ENCODE measurements at regions not wholly inside any gene's neighbourhood (a gene's known extent, or its start where the extent isn't known, plus 50 kb on each side); places are given as distances from the start of the nearest gene placed in this dataset.
"Not testable (repeated sequence)": the region's sequence is repeated elsewhere in the genome, so short reads cannot be mapped to it uniquely, and the experiment has no call there.

GRCh38 chr6:14217728-14218518 is 100.4 kb downstream of the CD83 start:
- no peak for DNase-seq (ENCODE audit: low spot score)

DNA sequence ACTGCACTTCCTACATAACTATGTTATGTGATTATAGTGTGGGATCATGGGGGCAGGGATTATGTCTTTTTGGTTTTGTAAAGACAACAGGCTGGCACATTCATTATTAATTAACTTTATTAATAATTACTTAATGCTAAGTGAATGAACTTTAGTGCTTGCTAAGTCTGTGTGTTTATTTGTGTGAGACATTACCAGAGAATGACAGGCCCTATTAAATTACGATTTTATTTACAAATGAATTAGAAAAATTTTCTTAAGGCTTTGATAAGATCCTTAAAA is 100.9 kb downstream of the CD83 start:
- no peak for DNase-seq (ENCODE audit: low spot score)

- DNase-seq (ENCODE audit: low spot score): no peak
These were observed 104.2 kb downstream of the CD83 start for GRCh38 chr6:14221564-14222279.

DNA sequence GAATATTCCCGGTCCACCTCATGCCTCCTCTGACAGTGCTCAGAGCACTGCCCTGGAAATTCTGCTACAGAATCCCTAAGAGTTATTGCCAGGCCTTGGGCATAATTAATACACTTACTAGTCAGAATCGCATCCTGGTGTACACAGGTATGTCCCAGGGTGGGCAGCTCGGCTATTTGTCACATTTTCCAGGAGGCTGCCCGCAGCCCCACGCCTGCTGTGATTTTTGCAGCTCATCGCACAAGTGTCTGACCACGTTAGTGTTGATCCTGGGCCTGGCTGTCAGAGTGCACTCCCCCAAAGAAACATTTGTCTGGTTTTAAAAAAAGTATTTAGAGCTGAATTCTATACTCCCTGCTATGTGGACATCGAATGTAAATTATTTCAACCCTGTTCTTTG is 105.4 kb downstream of the CD83 start:
- DNase-seq (ENCODE audit: low spot score): no peak

- DNase-seq (ENCODE audit: low spot score): no peak
These were observed 107.0 kb downstream of the CD83 start for GRCh38 chr6:14224359-14225103.

DNA sequence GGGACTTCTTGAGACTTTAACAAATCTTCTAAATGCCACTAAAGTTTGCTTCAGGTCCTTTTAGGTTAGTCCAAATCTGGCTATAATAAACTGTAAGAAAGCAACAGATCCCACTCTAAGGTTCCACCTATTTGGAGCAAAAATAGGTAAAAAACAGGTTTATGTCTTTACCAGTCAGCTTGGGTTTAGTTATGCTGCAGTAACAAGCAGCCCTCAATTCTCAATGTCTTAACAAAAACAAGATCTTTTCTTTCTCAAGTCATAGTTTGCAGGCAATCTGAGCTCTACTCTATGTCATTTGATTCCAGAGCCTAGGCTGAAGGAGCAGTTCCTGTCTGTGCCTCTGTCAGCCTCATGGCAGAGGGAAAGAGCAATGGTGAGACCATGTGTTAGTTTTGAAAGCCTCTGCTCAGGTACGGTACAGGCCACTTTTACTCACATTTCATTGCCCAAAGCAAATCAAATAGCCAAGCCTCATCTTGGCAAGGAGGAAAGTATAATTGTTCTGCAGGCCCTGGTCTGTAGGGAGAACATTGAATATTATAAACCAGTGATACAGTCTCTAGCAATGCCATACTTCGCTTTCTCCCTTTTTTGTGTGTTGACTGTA is 108.6 kb downstream of the CD83 start:
- no peak for DNase-seq (ENCODE audit: low spot score)

- DNase-seq (ENCODE audit: low spot score): no peak
These were observed 111.0 kb downstream of the CD83 start for GRCh38 chr6:14228571-14228970.

- no peak for DNase-seq (ENCODE audit: low spot score)
These were observed 113.5 kb downstream of the CD83 start for GRCh38 chr6:14231071-14231483.

DNA sequence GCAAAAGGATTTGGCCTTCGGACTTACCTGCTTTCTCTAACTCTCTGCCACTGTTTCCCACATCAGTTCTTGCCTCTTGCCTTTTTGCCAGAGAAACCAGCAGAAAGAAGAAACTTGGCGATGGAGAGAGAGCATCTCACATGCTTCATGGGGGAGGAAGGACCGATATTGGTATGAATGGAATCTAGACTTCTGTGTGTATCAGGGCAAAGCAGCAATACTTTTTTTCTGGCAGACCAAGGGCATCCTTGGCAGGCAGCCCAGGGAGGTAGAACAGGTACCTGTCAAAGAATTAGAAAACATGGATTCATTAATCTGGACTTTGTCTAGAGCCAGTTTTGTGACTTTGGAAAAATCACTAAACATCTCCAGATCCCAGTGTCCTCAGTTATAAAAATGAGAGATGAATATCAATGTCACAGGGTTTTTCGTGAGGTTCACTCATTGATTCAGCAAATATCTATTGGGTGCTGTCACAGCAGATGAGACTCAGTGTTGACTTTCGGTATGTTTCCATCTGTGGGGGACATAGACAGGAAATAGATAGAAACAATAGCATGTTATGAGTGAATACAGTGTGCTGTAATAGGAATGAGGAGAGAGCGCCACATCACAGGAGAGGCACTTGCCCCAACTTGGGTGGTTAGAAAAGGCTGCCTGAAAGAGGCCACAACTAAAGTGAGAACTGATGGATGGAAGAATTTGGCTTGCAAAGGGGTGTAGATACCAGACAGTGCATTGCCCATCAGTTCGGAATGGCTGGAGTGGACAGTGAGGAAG is 114.1 kb downstream of the CD83 start:
- DNase-seq (ENCODE audit: low spot score): peak; percentile 4

- no peak for DNase-seq (ENCODE audit: low spot score)
These were observed 115.3 kb downstream of the CD83 start for GRCh38 chr6:14232889-14233288.

DNA sequence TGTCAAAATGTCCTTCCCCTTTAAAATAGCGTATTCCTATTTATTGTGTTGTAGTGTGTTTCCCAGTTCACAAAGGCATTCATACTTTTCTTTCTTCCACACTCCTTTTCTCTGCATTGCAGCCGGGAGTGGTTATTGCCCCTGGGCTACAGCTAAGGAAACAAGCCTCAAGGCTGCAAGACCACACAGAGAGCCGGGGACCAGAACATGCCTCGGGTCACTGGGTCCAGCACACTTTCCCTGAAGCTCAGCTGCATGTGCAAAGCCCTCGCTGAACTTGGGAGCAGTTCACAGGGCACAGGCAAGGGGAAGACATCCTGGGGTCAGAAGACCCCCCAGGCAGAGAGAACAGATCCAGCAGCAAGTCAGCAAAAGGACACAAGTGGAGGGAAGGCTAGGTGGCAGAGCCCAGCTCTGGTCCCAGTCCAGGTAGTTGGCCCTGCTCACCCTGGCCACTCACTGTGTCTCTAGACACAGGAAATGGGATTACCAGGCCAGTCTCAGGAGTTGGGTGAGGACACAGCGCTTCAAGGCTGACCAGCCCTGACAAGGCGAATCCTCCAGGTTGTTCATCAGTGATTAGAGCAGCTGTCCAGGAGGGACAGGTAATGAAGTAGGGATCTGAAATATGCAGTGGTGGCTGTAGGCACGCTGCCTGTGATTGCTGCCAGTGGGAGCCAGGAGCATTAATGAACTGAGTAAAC is 118.2 kb downstream of the CD83 start:
- DNase-seq (ENCODE audit: low spot score): no peak

DNA sequence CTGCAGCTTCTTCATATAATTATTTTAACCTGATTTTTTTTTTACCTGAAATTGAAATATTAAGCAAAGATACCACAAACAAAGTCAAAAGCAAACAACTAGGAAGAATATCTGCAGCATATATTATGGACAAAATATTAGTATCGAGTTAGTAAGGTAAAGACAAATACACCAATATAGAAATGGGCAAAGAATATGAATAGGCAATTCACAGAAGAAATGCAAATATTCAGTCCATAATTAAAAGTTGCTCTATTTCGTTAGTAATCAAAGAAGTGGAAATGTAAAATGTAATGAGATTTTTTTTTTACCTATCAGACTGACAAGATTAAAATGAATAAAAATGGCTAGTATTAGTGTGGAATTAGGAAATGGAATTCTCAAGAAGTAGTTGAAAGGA is 121.5 kb downstream of the CD83 start:
- DNase-seq (ENCODE audit: low spot score): no peak

DNA sequence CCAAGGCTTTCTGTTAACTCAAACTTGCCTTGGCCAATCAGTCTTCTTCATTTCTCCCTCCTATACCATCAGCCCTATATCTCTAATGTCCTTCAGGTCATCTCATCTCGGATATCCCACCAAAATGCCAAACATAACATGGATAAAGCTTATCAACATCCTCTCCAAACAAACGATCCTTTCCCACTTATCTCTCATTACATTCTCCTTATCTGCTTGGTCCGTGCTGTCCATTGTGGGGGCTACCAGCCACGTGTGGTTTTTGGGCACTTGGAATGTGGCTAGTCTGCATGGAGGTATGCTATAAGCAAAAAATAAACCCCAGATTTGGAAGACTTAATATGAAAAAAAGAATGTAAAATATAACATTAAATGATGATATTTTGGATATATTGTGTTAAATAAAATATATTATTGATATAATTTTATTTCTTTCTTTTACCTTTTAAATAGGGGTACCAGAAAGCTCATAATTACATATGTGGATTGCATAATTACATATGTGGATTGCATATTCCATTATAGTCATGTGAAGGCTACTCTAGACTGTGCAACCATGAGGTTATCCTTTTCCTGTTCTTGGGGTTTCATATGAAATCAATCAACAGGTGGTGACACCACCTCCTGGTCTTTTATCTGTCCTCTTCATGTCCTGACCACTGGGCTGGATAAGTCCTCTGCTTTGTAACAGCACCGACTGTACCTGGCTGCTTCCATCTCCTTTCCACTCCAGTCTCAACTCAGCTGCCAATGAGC is 123.0 kb downstream of the CD83 start:
- DNase-seq (ENCODE audit: low spot score): no peak

- DNase-seq (ENCODE audit: low spot score): no peak
These were observed 123.9 kb downstream of the CD83 start for GRCh38 chr6:14241255-14242070.

GRCh38 chr6:14242912-14243311 is 125.3 kb downstream of the CD83 start:
- not testable (repeated sequence) for DNase-seq (ENCODE audit: low spot score)

GRCh38 chr6:14243597-14243996 is 126.0 kb downstream of the CD83 start:
- no peak for DNase-seq (ENCODE audit: low spot score)

- DNase-seq (ENCODE audit: low spot score): no peak
These were observed 129.3 kb downstream of the CD83 start for GRCh38 chr6:14246876-14247275.

DNA sequence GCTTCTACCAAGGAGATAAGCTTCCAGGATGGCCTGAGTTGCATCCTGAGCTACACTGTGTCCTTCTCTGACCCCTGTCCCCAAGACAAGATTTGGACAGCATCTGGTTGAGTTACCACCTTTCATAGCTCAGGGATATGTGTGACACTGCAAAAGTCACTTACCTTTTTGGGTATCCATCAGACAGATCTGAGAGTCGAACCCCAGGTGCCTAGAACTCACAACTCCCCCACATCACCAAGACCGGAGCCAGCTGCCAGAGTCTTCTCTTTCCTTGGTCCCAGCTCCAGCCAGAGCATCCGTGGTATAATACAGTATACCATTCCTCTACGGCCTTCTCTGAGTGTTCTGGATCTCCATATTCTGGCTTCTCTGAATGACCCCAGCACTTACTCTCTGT is 133.0 kb downstream of the CD83 start:
- no peak for DNase-seq (ENCODE audit: low spot score)

GRCh38 chr6:14252271-14252850 is 134.8 kb downstream of the CD83 start:
- no peak for DNase-seq (ENCODE audit: low spot score)

Measured in activated CD4-positive, alpha-beta T cell treated with anti-CD3 and anti-CD28 coated beads, Interleukin-2, Interleukin-4, amounts not matched to agents 100 ng/mL and 50 ng/mL, durations not matched to agents 16 hours and 8 hours (primary cell).